Right renal pelvis (tissue), 4 donors: ENCODE measurements at regions not wholly inside any gene's neighbourhood (a gene's known extent, or its start where the extent isn't known, plus 50 kb on each side); places are given as distances from the start of the nearest gene placed in this dataset.

ENCODE experiments used
- DNase-seq, 4 donors: peaks; one replicate each; pipeline ENCODE4 v3.0.0-alpha.2; 2013; ENCODE audit warnings: low read depth in 4 of 4, low spot score in 3 of 4, missing footprints in 1 of 4

DNA sequence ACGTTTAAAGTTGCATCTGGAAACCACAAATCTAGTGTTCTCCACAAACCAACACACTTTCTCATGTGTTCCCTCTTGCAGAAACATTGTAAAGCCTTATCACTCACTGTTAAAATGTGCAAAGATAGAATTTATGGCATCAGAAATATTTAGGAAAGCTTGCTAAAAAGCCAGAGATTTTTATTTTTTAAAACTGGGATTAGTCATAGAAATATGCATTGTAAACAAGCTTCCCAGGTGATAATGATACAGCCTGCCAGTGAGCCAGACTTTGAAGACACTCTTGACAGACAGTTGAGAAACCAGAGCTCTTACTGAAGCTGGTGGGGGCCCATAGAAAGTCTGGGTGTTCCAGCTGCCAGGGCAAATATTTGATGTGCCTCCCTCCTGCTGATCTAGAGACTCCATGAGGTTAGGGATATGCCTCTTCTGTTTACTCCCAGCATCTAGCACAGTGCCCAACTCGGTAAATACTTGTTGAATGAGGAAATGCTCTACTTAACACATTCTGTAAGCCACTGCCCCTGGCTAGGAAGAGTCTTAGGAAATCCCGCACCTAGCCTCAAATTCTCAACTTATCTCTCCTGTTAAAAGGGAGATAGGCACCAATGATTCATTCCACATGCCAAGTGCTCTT, 179.0 kb upstream of the RASGEF1B start:
- no peak for DNase-seq

DNA sequence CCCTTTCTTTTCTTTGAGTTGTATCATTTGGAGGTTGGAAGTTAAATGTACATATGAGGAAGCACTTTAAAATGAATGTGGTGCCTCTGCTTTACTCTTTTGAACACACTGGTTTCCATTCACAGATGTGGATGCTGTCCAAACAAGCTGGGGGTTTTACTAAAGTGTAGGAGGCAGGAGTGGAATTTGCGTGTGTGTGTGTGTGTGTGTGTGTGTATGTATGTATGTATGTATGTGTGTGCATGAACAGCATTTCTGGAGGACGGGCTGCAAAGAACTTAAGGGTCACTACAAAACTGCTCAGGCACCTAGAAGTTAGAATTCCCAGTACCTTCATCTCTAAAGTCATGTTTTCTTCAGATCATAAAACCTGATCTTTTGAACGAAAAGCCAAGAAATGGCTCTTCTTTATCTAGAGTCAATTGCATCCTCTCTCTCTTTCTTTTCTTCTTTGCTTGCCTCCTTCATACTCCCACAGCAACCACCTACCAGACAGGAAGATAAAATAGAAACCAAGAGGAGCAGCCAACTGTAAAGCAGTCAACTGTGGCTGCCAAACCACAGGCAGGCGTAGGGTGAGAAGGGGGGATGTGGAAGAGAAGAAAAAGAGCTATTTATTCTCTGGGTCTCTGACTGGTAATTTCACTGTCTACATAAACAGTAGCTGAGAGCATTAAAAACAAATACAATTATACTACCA, 177.0 kb upstream of the RASGEF1B start:
- DNase-seq, result no peak

DNA sequence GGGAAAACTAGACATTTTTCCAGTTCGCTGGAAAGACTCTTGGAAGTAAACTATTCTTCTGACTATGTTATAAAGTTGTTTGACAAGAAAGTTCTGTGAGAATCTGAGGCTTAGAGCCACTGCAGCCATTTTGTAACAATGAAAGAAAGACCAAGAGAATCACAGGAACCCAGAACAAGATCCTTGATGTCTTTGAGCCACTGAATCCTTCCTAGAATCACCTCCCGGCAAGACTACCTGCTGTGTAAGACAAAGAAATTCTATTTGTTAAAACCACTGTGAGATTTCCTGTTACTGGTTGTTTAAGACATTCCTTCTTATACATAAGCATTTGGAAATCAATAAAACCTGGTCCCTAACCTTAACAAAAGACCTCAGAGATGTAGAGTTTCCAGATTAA, 175.7 kb upstream of the RASGEF1B start:
- no peak for DNase-seq

DNA sequence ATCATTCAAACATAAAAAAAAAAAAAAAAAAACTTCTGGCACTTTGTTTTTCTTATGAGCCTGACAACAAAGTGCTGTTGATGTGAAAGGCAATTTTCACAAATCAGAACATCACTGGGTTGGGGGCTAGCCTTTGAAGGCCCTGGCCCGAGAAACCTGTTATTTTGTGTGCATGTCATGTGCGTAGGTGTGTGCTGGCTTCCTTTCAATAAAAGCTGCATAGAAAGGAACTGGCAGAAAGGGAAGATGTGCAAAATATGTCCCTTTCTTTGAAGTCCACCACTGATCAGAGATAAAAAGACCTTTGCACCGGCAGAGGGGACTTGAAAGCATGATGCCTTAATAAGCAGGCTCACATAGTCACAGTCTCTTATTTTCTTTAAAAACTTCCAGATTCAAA, 170.8 kb upstream of the RASGEF1B start:
- no peak for DNase-seq

DNA sequence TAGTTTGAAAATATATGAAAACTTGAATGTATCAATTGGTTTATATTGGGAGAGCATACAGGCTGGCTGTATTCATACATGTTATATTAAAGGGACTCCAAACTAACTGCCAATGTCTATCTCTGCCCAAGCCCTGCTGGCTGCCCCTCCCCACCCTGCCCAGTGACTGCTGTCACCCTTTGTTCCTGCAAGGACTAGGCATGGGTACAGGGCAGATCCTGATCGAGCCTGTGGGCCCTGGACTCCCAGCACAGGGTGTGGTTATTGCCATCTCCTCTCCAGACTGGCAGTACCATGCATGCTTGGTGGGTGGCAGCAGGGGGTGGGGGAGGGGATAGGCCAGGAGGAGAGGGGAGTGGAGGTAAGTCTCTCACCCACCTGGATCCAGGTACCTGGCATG, 167.5 kb upstream of the RASGEF1B start:
- no peak for DNase-seq

DNA sequence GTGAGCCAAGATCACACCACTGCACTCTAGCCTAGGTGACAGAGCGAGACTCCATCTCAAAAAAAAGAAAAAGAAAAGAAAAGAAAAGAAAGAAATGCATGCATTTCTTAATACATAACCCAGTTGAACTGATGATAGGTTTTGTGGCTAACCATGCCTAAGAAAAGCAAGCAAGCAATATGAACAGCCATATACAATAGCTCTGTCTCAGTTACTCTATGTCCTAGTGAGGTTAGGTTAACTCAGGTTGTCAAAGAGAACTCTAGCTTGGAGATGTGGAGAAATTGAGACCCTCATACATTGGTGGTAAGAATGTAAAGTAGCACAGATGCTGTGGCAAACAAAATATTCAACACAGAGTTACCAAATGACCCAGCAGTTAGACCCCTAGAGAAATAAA, 167.0 kb upstream of the RASGEF1B start:
- no peak for DNase-seq

DNA sequence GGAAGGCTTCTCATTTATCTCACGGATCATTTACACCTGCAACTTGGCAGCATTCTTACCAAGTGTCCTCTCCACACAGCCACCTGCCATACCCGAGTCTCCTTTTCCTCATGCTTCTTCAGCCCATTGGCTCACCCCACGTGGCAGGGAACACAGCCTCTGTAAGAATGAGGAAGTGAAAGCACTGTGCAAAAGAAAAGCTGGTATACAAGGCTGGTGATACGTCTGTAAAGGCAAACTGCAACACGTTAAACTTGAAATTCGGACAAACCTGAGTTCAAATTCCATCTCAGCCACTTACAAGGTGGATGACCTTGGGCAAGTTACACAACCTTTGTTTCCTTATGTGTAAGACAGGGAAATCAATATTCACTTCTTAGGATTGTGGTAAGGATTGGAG, 164.0 kb upstream of the RASGEF1B start:
- no peak for DNase-seq

DNA sequence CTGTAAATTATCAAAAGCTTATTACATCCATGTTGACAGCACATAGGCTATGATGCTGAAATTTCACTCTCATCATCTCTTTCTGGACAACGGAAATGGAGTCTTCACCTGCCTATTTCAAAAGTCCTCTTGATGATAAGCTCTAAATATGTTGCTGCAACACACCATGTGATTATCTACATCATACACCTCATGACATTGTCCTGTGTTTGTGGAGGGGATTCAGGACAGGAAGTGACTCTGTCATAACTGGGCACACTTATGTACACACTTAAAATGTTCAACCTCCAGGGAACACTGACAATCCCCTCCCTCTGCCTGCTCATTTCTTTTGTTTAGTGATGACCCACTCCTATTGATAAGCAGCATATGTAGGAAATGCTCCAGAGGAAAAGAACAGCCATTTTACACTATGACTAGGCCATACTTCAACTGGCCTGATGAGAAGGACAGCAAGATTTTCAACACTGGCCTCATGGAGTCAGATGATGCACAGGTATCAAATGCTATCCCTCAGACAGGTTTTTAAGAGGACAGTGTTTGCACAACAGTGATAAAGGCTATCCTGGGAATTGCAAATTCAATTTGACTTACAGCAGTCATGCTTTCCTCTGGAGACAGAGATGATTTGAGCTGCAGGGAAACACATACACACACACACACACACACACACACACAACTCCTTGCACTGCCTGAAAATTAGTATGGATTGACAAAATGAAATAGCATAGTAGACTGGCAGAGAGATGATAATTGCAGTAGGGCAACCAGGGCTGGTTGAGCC, 163.3 kb upstream of the RASGEF1B start:
- no peak for DNase-seq

DNA sequence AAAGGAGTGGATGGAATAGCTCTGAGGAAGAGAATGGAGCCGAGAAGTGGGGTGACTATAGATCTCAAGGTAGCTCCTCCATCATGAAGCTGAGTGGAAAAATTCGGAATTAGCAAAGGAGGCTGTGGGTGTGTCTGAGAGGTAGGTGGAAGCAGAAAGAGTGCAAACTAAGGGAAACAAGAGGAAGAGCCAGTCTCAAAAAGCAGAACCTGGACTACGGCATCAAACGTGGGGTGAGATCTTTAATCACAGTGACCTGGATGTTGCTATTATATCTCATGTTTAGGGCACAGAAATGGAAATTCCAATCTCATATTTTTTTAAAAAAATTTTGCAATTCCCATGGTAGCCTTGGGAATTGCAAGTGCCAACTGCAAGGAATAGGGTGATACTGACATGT, 162.5 kb upstream of the RASGEF1B start:
- no peak for DNase-seq

DNA sequence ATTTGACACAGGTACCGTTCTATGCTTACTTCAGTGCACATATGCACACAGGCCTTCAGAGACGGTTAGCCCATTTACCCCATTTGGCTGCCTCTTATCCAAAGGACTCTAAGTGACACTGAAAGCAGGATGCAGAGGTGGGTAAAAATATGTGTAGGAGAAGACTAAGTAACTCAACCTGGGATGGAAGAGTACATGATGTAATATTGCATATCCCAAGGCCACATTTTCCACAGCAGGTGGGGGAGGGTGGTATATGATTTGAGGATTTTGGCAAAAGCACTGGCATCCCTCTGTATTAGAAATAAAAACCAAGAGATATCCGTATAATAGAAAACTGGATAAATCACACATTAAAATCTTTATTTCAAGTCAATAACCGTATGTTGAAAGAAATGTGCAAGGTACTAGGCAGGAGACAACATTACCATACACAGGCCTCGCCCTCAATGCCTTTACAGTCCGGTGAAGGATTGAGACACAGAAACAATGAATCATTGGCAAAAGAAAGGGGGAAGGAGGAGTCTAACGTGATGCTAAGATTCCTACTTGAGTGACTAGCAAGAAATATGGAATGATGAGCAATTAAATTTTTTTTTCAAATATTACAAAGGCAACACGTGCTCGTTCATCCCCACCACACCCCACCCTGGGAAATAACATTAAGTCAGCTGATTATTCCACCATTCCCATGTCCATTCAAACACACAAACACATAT, 161.0 kb upstream of the RASGEF1B start:
- no peak for DNase-seq

DNA sequence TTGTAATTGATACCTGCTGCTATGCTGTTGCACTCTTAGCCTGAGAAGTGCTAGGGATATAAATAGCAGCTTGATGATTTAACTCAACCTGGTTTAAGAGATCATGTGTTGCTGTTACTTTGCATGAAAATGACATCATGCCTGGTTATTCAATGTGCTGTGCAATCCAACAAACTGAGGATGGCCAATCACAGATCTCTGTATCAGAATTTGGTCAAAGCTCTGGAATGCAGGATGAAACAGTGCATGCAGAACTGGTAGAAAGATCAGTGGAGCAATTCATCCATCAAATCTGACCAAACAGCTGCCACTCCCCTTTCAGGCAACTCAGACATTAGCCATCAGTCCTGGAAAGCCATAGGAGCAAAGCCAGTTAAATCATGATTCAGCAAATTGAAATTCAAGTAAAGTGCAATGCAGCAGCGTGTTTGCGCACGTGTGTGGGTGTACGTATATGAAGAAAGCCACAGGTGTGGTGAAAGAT, 160.3 kb upstream of the RASGEF1B start:
- peak in 3 of 4 donors; percentile 14 to 31 (median 16) for DNase-seq

DNA sequence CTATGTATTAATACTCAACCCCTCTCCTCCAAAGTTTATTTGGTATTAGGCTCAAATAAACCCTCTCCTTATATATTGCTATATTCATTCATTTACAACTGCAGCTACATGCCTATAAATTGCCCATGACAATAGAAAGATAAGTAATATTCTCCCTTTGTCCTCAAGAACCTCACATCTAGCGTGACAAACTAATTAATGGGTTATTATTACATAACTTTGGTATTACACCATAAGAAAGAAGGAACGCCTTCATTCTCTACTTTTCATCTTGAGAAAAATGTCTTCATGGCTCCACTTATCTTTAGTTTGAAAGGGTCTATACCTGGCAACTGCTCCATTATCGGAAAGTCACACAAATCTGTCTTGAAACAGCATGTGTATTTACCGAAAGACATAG, 157.7 kb upstream of the RASGEF1B start:
- DNase-seq, result no peak

DNA sequence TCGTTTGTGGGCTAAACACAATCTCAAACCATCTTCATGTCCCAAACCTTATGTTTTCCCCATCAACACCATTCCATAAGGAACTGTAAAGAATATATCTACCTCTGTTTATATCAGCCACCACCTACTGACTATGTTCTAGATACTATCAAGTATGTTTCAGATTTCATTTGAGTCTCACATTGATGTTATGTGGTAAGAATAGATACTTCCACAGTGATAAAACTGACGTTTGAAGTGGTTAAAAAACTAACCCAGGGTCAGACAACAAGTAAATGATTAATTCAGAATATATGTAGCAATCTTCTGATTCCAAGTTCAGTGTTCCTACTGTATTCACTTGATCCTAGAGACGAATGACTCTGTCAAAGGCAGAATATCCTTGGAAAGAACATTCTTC, 156.8 kb upstream of the RASGEF1B start:
- no peak for DNase-seq

DNA sequence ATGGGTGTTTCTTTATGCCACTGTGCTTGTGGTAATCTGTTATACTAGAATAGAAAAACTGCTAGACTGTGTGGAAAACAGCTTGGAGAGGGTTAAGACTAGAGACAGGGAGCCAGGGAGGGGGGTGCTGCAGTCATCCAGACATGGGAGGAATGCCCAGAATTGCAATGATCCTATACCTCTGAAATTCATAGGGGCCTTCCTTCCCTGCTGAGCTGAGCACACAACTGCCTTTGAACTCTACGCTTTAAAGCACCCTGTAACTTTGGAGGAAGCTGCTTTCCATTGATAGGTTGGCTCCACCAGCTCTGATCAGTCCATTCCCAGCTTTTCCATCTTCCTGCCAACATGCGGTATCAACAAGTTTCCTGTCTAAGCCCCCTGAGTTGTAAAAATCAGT, 155.9 kb upstream of the RASGEF1B start:
- no peak for DNase-seq

DNA sequence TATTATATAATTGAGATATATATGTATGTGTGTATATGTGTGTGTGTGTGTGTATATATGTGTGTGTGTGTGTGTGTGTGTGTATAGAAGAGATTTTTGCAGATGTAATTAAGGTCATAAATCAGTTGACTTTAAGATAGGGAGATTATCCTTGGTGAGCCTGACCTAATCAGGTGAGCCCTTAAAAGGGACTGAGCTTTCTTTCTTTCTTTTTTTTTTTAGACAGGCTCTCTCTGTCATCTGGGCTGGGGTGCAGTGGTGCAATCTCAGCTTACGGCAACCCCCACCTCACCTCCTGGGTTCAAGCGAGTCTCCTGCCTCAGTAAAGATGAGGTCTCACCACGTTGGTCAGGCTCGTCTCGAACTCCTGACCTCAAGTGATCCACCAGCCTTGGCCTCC, 155.1 kb upstream of the RASGEF1B start:
- DNase-seq, result no peak

DNA sequence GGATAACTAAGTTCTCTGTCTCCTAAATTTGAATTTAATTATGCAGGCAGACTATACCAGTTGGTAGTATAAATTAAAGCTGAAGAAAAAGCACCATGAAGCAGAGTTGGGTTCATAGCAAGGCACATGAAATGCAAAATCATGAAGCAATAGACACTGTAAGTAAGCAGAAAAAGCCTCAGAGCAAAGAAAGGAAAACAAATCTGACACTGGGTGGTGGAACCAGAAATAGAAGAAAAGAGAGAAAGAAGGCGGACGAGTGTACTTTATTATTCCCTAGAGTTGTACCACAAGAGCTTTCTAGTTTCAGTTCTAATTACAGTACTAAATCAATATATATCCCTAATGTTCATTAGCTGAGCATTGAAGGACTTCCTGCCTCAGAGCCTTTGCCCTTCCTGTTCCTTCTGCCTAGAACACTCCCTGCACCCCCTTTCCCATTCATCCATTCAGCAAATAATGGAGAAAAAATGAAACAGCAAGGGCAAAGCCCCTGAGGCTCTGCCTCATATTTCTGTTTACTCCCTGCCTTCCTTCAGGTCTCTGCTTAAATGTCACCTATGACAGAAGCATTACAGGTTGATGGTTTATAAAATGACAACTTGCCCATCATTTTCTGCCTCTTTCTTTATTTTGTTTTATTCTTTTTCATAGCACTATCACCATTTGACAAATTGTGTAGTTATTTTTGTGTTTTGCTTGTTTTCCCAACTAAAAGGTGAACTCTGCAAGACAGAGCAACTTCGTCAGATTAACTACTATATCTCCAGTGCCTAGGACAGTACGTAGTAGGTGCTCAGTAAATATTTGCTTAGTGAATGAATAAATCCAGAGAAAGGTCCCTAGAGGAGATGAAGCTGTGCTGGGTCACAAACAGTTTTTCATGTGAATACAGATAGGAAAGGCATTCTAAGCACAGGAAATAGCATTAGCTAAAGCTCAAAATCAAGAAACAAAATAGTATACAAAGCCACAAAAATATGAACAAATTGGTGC, 154.0 kb upstream of the RASGEF1B start:
- DNase-seq, result no peak

DNA sequence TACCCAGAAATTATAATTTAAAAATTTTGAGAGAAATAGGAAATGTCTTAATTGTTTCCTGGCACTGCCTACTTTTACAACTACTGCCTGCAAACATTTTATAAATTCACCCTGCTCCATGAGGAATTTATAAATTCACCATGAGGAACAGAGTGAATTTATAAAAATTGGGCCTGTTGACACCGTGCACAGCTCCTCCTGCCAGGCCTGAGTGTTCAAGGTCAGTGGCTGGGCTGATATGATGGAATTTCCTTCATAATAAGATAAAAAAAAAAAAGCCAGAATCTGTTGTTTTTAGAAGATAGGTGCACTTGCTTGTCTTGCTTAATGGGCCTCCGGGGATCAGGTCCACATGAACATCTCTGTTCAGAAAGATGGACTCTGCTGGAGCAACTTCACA, 151.7 kb upstream of the RASGEF1B start:
- no peak for DNase-seq

DNA sequence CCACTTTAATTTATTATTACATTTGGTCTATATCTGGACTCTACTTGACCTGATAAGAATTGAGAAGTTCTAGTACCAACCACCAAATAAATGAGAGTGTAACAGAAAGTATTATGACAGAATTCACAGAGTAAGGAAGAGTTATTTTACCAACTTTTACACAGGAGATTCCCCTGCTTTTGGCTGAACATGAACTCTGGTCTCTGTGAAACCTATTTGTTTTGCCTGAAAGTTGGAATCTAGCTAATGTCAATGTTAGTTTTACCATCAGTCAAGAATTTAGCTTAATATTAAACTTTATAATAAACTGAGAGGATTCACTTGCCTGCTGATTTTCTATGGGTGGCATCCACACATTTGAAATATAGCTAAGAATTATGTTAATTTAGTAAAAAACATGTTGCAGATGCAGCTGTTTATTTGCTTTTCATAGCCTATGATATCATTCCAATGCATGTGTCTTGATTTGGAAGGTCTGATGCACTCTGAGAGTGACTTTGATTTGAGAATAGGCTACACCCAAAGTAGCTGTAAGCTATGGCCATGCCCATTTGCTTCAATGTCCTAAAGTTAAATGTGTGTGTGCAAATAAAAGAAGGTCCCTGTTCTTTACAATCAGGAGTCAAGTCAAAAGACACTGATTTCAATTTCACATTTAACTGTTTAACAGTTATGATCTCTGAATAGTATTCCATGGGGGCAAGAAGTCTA, 150.9 kb upstream of the RASGEF1B start:
- no peak for DNase-seq

DNA sequence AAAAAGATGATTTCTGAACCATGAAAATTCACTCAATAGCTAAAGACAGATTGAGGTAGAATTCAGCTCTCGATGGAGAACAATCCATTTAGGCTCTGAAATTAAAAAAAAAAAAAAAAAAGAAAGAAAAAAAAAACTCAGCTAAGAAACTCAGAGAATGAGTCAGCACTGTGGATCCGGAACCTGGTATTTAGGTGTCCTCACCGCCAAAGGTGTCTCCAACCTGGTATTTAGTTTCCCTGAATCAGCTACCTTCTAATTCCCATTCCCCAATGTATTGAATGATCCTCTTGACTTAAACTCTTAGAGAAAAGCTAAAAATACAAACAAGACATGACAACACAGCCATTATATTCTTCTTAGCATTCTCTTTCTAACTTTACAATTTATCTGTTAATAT, 150.3 kb upstream of the RASGEF1B start:
- DNase-seq, result no peak
